ENCODE measurements at regions not wholly inside any gene's neighbourhood (a gene's known extent, or its start where the extent isn't known, plus 50 kb on each side); places are given as distances from the start of the nearest gene placed in this dataset.

DNA sequence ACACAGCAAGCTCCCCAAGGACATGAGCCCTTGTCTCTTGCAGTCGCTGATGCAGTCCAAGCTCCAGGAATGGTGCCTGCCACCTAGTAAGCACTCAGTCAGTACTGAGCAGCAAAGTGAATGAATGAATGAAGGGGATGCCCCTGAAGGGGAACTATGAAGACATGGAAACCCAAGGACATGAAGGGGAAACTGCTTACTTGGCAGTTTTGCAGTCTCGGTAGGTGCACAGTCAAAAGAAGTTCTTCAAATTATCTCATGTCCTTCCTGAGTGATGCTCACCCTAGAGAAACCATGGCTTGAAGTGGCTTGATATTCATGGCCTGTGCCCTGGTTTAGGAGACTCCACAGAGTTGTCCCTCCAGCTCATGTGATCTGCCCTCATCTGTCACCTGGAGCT lies 102.1 kb upstream of the DLX2 start:
- DNase-seq, result no peak

DNA sequence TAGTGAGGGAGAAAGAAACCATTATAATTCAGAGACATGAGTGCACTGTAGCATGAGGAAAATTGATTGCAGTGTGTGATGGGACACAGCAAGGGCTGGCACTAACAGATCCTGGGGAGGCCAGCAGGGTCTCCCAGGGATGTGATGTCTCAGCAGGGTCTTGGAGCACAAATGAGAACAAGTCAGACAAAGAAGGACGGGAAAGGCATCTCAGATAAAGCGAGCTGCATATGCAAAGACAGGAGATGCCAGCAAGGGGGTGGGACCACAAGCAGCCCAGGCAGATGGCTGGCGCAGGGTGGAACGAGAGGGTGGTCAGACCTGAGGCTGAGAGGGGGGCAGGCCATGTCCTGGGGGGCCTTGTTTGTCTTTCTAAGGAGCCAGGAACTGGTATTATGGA lies 102.6 kb upstream of the DLX2 start:
- DNase-seq, result no peak

DNA sequence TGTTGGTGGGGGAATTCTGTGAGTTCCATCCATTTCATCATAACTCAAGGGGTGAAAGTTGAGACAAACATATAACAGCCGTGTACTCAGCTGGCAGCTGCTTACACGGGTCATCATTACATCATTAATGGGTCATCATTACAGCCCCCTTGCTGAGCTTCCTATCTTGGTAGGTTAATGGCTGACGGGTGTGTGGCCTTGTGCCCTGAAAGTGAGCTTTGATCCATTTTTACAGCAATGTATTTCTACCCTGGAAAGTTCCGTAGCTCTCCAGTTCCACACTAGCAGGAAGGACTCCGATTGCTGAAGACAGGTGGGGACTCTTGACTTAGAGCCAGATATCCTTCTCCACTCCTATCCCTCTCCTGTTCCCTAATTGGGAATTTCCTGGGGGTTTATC lies 105.2 kb upstream of the DLX2 start:
- DNase-seq, result no peak

DNA sequence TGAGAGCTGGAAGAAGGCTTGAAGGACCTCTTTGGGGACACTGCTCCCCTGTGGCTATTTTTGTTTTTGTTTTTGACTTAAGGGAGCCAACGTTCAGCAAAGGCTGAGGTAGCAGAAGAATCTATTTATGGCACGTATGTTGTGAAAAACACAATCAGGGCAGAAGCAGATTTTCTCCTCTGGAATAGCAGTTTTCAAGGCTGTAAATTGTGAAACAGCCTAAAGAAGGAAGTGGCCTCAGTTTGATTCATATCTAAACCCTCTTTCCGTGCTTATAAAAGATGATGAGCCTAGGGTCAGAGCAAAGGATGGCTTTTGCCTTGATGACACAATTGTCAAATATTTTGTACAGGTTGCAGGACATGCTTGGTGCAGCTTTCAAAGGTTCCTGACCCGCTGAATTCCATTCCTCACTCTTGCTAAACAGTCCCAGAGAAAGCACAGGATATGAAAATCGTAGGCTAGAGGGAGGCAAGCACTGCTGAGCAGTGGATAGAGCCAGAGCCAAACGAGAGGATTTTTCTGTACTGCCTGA lies 106.2 kb upstream of the DLX2 start:
- DNase-seq, result no peak

DNA sequence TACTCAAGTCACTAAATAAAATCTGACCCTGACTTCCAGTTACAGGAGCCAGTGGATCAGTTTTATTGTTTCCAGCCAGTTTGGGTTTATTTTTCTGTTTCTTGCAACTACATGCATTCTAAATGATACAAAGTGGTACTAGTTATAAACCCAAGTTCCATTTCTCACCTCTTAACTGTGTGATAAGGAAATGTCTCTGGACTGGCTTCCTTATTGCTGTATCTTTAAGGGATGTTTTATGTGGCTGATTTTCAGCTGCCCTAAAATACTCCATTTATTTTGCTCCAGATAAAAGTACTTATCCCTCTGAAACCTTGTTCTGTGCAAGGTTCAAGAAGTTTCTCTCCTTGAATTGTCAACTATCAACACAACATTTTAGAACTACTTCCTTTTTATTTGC lies 107.9 kb upstream of the DLX2 start:
- no peak for DNase-seq

DNA sequence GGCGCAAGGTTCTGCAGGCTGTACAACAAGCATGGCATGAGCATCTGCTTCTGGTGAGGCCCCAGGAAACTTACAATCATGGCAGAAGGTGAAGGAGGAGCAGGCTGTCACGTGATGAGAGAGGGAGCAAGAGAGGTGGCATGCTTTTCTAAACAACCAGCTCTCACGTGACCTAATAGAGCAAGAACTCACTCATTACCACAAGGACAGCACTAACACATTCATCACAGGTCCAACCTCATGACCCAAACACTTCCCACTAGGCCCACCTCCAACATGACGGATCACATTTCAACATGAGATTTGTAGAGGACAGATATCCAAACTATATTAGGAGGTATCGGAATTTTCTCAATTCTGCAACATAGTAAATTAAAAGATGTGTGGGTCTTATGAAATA lies 108.8 kb upstream of the DLX2 start:
- no peak for DNase-seq

DNA sequence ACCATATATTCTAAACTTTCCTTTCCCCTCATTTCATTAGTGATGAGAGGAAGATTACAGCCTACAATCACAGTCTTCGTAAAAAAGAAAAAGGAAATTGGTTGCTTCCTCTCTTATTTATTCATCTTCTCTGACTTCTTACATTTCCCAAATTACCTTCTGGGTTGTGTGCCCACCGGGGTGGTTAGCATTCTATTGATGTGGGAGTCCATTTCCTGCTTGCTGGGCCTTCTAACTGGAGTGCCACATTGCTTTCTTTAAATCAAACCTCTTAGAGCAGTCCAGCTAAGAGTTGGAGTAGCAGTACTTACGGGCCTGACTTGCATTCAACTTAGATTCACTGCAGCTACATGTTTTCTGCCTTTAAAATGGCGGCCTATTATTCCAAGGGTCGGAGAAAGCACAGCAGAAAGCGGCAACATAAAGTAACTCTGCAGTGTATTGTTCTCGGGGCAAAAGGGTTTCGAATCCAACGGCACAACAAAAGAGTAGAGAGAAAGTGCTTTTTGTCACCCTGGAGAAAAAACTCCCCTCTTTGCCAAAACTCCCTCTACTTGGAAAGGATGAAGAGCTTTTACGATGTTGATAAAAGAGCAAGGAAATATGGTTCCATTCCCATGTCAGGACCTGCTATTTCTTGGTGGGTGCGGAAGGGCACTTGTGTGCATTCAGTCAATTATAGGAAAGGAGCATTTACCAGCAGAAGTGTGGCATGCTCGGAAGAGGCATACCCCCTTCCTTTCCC lies 110.6 kb upstream of the DLX2 start:
- no peak for DNase-seq

DNA sequence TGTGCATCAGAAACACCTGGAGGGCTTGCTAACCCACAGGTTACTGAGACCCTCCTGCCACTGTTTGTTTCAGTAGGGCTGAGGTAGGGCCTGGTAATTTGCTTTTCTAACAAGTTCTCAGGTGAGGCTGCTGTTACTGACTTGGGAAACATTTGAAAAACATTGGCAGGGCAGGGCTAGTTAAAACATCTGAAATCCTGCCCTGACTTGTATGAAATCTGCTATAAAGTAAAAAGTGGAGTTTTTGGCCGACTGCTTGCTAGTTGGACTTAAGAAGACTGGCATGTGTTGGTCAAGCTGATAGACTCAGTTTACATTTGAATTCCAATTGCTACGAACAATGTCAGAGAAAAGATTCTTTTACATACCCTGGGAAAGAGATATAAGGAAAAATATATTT lies 111.6 kb upstream of the DLX2 start:
- DNase-seq, result no peak

DNA sequence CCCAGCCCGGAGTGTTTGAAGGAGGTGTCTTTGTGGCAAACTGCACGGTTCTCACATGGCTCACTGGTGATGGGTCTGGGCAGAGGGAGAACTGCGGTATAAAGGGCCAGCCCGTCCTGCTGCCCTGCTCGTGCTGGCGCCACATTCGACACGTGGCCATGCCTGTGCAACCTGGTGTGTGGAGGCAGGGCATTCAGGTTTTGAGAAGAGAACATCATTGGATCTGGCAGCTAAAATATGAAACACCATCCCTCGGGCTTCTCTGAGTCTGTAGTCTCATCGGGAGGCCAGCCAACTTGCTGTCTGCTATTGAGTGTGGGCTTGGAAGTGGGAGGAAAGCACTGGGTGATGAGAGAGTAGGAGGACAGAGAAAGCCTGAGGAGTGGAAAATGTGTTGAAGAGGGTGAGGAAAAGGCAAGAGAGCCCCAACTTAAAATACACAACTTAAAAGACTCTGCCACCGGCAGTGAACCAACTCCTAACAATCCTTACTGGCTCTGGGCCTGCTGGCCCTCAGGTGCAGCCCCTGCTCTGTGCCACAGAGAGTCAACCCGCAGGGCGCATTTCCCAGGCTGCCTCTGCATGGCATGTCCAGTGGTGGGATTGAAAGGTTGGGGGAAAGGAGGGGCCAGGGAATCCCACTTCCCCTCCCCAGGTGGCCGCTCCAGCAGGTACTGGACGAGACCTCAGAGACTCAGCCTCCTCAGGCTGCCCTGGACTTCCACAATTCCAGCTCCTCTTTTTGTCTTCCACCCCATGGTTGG lies 112.7 kb upstream of the DLX2 start:
- no peak for DNase-seq

DNA sequence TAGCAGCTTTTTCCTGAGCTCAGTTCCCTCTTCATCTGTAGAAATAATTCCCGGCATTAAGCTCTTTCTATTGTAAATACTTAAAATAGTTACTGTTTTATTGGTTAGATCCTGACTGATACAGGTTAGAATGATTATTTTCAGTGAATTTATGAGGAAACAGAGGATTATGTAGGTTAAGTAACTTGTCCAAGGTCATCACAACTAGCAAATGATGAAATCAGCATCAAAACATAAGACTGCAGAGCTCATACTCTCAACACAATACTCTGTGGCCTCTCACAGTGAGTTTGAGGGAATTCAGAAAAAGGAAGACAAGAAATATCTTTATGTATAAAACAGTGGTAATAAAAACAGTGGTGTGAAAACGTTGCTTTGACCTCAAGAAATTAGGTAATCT lies 113.2 kb upstream of the DLX2 start:
- no peak for DNase-seq

DNA sequence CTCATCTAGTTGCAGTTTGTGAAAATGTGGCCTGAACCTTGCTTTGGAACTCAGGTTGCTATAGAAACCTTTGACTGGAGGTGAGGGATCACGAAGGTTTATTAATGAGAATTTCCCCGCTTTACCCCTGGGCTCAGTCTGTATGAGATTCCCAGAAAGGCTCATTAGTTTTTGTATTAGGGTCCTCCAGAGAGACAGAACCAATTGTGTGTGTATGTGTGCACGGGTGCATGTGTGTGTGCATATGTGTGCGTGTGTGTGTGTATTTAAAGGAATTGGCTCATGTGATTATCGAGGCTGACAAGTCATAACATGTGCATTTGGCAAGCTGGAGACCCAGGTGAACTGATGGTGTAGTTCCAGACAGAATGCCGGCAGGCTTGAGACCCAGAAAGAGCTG lies 113.8 kb upstream of the DLX2 start:
- no peak for DNase-seq

DNA sequence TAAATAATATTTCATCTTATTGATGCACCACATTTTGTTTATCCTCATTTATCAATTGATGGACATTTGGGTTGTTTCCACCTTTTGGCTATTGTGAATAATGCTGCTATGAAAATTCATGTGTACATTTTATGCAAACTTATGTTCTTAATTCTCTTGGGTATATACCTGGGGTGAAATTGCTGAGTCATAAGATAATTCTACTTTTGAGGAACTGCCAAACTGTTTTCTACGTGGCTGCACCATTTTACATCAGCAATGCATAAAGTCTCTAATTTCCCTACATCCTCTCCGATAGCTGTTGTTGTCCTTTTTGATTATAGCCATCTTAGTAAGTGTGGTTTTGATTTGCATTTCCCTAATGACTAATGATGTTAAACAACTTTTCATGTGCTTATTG lies 116.5 kb upstream of the DLX2 start:
- DNase-seq, result no peak

DNA sequence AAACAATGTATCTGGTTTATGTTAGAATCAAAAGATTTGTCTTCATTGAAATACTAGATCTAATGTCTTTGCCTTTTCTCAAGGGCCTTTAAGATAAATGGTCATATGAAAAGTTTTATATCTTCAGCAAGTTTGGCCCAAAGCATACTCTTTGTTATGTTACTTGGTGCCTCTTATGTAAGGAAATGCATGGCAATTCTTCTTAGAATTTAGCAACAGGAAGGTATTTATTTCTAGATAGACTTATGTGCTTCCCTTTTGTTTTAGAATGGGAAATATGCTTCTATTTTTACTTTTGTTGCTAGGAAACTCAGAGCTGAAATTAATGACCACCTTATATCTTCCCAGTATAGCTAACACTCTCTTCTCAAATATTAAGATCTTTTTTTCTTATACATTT lies 117.4 kb upstream of the DLX2 start:
- no peak for DNase-seq

DNA sequence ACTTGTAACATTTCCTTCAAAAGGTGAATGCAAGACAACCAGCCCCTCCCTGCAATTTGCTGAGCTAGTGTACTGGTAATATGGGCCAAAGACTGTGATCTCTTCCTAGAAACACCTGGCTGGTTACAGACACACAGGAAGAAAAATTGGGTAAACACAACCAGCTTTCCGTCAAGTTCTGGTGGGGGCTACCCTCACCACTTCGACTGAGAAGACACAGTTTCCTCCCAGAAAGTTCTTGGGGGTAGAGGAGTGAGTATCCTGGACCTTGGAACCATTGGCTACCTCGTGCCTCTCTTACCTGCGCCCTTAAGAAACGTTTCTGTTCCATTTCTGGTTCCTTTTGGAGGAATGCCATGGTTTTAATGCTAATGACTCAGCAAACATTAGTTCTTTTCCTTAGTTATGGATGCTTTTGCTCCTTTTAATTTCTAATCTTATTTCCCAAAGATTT lies 120.9 kb upstream of the DLX2 start:
- DNase-seq, result no peak

DNA sequence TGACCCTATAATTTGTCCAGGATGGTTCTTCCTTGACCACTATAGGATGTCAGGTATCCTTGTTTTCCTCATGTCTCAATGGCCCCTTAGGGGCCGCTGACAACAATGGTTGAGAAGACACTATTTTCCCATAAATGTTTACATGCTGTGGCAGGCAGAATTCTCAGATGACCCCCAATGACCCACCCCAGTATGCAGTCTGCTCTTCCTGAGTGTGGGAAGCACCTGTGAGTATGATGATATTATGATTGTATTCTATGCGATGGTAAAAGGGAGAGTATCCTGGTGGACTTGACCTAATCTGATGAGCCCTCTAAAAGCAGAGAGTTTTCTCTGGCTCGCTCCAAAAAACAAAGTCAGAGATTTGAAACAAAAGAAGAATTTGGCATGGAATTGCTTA lies 123.1 kb upstream of the DLX2 start:
- DNase-seq, result no peak

DNA sequence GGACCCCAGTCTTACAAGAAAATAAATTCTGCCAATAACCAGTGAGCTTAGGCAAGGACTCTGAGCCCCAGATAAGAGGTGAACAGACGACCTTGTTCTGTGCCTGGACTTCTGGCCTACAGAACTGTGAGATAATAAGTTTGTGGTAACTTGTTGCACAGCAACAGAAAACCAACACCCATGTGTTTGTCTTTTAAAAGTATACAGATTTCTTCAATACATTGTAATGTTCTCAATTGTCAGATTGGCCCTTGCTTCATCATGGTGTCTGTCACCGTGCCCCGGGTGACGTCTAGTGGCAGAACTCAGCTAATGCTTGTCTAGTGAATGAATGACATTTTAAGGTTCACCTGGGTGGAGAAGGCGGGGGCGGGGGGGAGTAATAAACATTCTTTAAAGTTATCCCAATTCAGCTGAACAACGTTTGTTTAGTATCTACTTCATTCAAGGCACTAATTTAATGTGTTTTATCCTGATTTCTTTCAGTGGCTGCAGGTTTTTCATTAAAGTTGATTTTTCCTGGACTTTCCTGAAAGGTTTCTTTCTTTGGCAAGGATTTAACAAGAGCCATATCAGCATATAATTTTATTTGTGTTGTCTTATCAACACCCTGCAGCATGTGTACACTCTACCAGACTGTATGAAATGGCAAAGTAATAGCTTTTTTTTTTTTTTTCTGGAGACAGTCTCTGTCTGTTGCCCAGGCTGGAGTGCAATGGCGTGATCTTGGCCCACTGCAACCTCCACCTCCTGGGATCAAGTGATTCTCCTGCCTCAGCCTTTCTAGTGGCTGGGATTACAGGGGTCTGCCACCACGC lies 123.8 kb upstream of the DLX2 start:
- DNase-seq, result peak; percentile 26

DNA sequence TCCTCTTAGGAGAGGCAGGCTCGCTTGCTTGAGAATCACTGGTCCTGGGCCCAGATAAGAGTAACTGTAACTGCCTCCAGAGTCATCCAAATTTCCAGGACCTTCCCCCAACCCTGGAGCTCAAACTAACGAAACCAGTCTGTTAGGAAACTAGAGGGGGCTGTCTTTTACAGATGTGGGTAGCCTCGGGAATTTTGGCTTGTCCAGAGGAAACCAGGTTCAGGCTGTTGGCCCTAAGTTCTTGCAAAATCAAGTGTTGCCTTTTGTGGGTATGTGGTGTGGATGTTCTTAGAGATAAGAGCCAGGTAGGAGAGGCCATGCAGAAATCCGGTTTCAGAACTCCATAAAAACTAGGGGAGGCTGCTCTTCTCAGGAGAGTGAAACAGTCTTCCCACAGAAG lies 125.0 kb upstream of the DLX2 start:
- DNase-seq, result no peak

DNA sequence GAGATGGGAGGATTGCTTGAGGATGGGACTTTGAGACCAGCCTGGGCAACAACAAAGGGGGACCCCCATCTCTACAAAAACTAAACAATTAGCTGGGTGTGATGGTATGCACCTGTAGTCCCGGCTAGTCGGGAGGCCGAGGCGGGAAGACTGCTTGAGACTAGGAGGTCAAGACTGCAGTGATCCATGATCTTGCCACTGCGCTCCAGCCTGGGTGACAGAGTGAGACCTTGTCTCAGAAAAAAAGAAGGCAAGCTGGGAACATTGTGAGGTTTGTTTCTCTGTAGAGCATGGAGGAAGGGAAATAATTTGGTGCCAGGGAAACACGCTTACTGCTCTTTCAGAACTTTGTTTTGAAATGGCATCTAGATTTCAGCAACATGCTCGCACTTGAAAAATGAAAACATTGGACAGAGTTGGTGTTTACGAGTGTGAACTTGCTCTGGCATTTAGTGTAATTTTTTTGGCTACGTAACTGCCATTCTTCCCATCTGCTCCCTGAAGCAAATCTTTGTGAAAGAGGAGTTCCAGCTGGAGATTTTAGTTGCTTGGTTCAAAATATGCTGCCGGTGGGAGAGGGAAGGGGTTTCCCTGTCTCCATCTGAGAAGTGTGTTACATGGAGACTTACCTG lies 125.6 kb upstream of the DLX2 start:
- no peak for DNase-seq

DNA sequence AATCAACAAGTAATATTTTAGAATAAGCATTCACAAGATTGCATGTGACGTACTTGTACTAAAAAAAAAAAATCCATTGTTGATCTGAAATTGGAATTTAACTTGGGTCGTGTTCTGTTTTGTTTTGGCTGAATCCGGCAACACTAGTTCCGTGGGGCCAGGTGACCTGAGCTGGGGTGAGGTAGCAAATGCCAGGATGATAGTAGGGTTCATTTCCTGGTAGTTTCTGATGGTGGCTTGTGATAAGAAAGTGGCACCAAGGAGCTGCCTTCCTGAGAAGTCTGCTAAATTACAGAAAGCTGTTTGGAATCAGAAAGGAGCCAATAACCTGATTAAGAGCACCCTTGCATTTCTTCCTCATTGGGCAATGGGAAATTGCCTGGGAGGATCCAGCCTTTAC lies 126.4 kb upstream of the DLX2 start:
- DNase-seq, result no peak

DNA sequence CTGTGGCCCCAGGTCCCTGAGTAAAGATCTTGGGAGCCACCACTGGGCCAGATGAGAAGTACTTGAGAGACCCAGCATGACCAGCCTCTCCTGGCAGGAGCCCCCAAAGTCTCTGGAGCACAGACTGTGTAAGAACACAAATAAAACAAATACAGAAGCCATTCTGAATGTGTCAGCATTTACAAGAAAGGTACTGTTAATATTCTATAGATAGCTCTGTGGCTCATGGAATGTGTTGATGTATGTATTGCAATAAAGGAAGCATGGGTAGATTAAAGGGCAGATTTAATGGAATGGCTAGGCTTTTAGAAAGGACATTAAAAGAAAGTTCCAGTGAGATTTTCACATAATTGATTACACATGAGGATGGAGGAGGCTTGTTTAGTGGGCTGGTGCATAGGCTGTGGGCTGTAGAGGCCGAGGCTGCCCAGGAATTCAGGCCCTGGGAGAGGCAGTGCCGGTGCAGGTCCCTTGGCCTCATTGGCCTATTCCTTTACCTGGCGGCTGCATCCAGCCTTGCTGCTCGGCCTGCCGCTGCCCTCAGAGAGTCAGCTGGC lies 127.7 kb upstream of the DLX2 start:
- no peak for DNase-seq

DNA sequence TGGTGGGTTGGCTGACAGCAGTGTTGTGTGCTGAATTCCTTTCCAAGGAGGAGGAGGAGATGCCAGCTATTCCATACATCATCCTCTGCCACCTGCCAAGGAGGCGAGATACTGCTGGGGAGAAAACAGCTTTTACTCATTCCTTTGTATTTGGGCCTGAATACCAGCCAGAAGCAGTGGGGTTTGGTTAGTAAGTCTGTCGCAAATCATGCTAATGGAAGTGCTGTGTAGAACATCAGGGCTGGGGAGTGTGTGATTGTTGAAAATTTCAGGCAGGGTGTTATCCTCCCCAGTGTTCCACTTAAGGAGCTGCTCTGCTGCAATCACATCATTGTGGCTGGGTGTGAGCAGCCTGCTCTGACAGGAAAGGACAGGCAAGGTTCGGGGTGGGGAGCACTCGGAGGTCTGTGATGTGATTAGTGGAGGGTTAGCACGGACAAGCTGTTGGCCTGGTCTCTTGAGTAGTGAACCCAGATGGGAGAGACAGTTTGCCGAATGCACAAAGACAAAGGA lies 128.2 kb upstream of the DLX2 start:
- DNase-seq, result no peak

DNA sequence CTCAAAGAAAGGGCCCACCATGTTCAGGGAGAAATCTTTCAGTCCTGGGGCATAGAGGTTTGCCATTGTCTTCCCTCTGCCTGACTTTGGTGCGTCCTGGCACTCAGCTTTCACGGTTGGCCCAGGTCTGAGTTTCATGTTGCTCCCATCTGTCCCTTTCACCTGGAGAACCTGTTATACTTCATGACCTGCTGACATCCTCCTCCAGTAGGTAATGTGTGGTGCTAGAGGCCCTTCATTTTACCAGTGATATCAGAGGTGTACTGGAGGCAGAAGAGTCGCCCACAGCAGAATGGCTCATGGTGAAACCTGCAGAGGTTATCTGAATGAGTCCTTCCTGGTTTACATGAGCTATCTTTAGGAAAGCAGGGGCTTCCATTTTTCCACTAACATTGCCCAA lies 128.8 kb upstream of the DLX2 start:
- no peak for DNase-seq

All from stimulated activated CD4-positive, alpha-beta T cell treated with anti-CD3 and anti-CD28 coated beads, Interleukin-4, amount 100 ng/mL, for 1 hour (primary cell).